DMS 273 (cell line): ENCODE measurements at regions not wholly inside any gene's neighbourhood (a gene's known extent, or its start where the extent isn't known, plus 50 kb on each side); places are given as distances from the start of the nearest gene placed in this dataset.

Source experiments
- DNase-seq: peaks from one replicate; lab custom pipeline; 2025; ENCODE audit not compliant: unreplicated experiment; lab: John Stamatoyannopoulos, UW

DNA sequence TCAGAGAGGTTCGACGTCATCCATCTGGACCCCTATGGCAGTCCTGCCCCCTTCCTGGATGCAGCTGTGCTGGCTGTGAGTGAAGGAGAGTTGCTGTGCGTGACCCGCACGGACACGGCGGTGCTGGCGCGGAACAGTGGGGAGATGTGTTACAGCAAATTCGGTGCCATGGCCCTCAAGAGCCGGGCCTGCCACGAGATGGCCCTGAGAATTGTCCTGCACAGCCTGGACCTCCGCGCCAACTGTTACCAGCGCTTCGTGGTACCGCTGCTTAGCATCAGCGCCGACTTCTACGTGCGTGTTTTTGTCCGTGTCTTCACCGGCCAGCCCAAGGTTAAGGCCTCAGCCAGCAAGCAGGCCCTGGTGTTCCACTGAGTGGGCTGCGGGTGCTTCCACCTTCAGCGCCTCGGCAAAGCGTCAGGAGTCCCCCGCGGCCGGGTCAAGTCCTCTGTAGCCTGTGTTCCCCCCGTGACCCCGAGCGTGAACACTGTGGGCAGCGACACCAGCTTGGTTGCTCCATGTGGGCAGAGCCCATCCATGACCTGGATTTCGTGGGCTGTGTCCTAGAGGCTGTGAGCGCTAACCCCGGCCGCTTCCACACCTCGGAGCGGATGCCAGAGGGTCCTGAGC lies 186.7 kb upstream of the SLITRK2 start:
- DNase-seq, result no peak

DNA sequence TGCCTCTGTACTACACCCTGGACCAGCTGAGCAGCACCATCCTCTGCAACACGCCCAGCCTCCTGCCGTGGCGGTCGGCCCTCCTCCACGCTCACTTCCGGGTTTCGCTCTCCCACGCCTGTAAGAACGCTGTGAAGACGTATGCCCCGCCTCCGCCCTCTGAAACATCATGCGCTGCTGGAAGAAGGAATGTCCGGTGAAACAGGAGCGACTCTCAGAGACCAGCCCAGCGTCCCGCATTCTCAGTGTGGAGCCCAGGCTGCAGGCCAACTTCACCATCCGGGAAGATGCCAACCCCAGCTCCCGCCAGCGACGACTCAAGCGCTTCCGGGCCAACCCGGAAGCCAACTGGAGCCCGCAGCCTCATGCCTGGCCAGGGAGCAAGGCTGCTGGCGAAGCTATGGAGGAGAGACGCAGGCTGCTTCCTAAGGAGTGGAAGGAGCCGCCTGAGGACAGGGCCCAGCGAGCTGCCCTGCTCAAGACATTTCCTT lies 186.1 kb upstream of the SLITRK2 start:
- DNase-seq, result no peak

DNA sequence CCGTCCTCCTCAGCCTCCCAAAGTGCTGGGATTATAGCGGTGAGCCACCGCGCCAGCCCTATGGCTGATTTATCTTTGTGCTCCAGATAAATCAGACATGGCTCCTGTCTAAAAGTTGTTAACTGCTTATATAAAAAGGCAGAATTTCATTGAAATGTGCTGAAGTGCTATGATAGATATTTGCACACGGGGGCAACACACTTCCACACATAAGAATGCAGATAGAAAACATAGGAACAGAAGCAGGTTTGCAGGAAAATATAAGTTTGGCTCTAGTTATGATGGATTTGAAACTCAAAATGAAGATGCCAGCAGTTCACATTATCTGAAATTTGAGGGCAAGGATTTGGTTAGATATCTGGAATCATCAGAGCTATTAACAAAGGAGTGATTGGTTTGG lies 163.1 kb upstream of the SLITRK2 start:
- no peak for DNase-seq

DNA sequence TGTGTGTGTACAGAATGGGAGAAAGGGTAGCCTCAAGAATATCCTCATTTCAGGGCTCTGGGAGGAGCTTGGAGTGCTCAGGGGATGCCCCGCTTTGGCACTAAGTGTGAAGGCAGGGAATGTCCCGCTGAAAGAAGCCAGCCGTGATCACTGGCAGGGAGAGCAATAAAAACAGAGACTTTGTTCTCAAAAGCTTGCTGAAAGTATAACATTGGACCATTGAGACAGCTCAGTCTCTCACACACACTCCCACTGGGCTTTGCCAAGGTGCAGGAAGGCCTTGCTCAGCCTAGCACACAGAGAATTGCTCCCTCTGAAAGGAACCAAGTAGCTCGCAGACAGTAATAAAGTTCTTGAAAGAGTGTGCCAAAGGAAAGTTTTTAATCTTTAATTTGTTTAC lies 143.8 kb upstream of the SLITRK2 start:
- no peak for DNase-seq

DNA sequence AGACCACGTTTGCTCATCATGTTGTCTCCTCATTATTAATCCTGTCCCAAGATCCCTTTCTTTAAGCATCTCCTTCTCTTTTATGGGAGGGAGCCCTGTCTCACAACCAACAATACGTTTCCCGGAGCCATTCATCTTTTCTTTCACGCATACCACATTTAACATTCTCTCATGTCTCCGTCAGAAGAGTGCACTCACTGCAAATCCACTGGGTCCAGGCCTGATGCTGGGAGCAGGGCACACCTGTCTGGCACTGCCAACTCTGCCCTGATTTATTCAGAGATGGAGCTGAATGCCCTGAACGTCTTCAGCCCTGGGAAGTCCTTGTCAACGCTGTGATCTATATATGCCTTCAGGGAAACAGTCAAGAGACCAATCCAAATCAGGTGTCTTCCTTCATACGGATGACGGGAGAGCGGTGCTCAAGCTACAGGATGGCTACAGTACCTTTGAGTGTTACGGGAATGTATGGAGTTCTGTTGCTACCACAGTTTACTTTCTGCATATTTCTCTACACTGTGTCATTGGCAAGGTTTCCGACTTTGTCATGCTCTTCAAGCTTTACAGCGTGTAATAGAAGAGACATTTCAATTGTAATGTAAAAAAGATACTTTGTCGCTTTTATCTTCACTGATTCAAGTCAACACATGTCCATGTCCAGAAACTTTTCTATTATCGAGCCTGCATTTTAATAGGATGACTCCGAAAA lies 140.4 kb upstream of the SLITRK2 start:
- DNase-seq, result no peak

DNA sequence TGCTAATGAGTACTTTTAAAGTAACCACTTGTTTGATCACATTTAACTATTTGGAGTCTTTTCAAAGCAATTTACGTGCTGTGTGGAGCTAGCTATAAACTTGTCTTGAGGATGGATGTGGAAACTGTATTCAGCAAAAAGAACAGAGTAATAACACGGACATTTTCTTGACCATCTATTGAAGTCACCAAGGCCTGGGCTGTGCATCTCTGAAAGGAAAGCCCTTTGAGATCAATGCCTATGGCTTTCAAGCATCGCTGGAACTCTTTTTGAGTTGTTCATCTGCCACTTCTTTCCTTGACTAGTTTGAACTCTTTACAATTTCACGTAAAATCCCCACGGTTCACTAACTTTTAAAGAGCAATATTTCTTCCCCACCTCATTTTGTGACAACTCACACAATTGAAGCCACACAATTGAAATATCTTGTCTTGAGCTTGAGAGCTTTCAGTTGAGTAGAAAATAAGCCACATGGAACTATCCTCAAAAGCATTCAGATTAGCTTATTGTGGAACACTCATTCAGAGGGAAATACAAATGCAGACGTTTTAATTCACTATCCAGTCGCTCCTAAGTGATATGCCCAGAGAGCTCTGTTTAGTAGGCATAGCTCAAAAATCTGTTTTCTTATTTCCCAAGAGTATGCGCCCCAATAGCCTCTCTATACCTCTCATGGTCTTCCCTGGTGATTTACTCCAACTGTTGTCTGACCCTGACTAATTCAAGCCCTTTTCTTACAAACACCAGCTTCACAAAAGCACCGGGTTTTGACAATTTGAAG lies 134.9 kb upstream of the SLITRK2 start:
- no peak for DNase-seq

DNA sequence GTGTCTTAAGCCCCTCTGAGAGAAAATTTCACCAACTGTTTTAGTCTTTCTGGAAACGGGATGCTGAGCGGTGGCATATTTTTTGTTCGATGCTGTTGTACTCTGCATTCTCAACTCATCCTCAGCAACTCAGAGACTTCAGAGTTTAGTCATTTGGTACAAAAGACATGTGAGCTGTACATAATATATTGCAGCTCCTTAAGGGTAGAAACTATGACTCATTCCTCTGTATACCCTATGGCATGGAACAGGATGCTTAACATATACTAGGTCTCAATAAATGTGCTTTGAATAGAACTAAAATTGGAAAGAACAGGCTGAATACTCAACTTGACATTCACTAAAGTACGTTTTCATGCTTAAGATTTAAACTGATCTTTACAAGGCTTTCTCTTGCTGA lies 130.5 kb upstream of the SLITRK2 start:
- DNase-seq, result no peak

DNA sequence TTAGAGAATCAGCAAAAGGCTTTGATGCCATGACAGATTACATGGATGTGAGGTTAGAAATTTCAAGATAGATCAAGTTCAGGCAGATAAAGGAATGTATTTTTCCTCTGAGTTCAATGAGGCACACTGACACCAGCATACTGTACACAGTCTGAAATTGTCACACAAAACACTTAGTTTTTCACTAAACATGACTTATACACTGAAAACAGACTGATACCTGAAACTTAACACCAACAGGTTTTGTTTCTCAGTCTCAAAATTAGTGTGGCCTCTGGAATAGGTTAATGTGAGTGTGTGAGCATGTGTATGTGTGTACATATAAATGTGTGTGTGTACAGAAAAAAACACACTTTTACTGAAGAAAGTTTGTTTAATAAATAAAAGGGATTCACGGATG lies 129.9 kb upstream of the SLITRK2 start:
- no peak for DNase-seq

DNA sequence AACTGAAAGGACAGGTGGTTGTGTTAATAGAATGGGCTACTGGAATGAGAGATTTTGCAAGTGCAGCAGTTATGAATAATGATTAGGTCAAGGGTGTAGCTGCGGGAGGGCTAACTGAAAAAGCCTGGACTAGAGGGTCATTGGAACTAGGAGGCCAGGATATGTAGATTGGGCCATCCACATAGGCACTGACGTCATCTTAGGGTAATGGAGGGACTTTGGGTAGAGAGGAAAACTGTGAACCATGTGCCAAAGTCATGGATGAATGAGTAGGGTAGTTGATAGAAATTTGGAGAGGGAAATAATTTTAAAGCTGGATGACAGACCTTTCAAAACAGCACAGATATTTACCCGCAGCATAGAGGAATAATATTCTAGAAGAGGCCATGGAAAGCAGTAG lies 123.6 kb upstream of the SLITRK2 start:
- no peak for DNase-seq

DNA sequence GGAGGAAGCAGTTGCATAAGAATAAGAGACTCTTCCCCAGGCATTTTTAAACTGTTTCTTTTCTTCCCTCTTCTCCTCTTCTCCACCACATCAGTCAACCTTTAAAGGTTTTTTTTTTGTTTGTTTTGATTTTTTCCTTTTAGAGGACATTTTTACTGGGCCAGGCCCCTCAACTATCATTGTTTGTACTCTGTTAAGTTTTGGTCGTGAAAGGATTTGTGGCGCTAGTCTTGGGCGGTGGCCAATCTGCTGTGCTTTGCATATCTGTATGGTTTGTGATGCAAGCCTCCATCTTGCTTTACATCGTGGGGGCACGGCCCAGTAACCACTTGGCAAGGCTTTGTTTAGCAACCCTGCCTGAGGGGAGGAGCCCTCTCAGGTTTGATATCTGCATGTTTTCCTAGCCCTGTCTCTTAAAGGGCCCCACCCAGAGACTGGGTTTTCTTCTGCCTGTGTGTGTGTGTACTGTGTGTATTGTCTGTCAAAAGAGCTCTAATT lies 101.9 kb upstream of the SLITRK2 start:
- no peak for DNase-seq

DNA sequence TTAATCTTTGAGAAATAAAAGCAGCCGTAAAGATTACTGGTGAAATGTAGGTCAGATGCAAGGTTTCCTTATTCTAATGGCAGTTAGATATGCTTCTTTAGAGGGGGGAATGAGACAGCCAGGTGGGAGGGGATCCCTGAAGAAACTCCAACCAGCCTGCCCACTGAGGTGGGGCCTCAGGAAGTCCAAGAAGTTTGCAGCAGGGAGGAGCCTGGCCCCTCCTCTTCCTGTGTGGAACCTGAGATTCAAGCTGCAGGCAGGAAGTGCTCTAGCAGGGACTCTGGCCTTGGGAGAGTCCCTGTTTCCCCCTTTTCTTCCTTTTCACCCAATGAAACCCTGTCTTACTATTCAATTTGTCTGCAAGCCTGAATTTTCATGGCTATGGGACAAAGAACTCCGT lies 101.4 kb upstream of the SLITRK2 start:
- no peak for DNase-seq

DNA sequence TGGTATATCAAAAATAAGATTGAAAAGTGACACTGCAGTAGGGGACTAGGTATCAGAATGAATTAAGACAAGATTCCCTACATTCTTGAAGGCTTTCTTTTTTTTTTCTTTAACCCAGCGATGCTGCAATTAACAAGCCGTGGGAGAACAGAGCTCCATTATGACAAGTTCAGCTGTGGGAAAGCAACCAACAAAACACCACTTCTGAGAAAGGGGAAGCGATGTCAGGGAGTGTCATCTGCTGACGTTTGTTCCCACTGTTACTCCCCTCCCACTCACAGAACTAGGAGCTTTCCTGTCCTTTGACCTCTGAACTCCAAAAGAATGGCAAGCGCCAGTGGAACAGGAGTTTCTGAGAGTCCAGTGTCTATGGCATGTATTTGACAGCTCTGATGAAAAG lies 90.2 kb upstream of the SLITRK2 start:
- no peak for DNase-seq

DNA sequence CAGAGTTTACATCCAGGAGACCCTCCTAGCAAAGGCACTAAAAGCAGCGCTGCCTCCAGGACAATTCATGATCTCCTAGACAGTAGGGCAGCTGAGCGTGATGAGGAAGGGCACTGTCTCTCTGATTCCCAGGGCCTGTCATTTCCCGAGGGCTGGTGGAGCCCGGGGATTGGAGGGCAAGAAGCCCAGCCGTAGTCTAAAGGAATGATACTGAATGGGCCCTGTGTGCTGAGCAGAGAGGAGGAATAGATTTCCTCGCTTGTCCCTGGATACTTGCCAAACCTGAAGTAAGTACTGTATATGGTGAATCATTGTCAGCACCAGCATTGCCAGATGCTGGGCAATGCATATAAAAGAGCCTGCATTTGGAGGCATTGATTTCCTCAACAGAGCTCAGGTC lies 88.0 kb upstream of the SLITRK2 start:
- DNase-seq, result peak; percentile 5

DNA sequence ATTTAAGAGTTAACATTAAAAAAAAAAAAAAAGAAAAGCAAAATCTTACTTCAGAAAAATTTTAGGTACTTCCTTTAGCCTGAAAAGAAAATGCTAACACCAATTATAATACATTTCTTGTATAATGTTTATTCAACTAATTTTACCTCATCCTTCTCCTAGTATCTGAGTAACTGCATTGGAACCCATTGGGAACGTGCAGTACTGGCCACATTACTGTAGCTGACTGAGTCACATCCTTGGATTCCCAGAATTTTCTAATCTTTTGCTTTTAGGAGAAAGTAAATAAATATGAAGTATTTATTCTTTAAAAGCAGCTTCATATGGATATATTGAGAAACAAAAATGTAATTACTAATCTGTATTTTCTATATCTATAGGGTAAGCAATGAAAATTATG lies 82.6 kb upstream of the SLITRK2 start:
- no peak for DNase-seq

DNA sequence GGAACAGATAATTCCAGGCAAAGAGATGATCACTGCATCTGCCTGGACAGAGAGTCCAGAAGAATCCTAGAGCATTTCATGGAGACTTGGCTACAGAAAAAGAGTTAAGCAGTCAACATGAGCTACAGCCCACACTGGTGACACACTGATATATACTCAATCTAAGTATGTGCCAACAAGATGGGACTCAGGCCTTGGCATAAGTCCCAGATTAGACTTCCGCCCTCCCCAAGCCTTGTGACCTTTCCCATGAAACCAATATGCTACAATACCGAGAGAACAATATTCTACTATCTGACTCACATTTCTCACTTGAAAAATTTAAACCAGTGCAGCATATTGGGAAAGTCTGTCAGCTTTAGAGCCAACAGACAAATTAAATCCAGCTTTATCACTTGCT lies 65.7 kb upstream of the SLITRK2 start:
- DNase-seq, result no peak
